NB4 (cell line): ENCODE measurements at regions not wholly inside any gene's neighbourhood (a gene's known extent, or its start where the extent isn't known, plus 50 kb on each side); places are given as distances from the start of the nearest gene placed in this dataset.

Source experiments
- POLR2A ChIP-seq: IDR thresholded peaks from 2 replicates; pipeline ENCODE4 v1.6.1; 2011; ENCODE audit warnings: mild to moderate bottlenecking; ENCODE audit not compliant: insufficient read length; ENCODE audit errors: extremely low read depth
- TF ChIP-seq, protein P1 (sequence below): IDR thresholded peaks from one replicate; pipeline ENCODE4 v1.5.1; 2012; ENCODE audit warnings: low read depth, low read length

DNA sequence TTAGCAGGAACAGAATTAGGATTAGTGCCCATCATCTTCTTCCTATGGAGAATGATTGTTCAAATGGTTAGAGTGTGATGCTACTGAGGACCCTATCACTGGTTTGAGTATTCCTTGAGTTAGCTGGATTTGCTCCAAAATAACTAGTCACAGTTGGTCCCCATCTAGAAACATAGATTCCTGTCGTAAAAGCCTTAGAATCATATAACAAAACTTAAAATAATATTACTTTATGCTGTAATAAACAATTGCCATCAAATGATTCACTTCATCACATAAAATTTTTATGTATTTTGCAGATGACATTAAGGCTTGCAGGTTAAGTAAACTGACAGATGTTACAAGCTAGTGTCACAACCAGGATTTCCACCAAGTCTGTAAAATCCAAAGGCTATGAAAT lies 209.8 kb downstream of the CCER1 start:
- TF ChIP-seq, protein P1, sequence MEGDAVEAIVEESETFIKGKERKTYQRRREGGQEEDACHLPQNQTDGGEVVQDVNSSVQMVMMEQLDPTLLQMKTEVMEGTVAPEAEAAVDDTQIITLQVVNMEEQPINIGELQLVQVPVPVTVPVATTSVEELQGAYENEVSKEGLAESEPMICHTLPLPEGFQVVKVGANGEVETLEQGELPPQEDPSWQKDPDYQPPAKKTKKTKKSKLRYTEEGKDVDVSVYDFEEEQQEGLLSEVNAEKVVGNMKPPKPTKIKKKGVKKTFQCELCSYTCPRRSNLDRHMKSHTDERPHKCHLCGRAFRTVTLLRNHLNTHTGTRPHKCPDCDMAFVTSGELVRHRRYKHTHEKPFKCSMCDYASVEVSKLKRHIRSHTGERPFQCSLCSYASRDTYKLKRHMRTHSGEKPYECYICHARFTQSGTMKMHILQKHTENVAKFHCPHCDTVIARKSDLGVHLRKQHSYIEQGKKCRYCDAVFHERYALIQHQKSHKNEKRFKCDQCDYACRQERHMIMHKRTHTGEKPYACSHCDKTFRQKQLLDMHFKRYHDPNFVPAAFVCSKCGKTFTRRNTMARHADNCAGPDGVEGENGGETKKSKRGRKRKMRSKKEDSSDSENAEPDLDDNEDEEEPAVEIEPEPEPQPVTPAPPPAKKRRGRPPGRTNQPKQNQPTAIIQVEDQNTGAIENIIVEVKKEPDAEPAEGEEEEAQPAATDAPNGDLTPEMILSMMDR, result no peak
- TF ChIP-seq POLR2A, result no peak
